RPMI7951 (cell line): ENCODE measurements at regions not wholly inside any gene's neighbourhood (a gene's known extent, or its start where the extent isn't known, plus 50 kb on each side); places are given as distances from the start of the nearest gene placed in this dataset.
"Not testable (repeated sequence)": the region's sequence is repeated elsewhere in the genome, so short reads cannot be mapped to it uniquely, and the experiment has no call there.

Experiments
- DNase-seq: peaks from one replicate; pipeline ENCODE4 v3.0.0-alpha.2; 2012; ENCODE audit warnings: low read depth

DNA sequence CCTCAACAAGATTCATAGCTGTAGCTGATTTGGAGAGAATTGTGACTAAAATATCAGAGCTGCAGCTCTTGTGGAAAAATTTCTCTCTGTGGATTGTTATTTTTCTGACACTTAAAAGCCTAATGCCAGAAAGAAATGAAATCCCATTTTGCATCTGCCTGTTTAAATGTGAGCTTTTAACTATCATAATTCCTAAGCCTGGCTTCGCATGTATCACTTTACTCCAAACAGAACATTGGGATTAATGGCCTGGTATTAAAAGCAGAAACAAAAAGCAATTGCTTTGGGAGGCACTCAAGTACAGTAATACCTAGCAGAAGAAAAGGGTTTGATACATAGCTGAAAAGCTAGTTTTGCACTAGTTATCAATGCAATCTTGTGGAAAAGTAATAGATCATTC lies 164.2 kb upstream of the FSHR start:
- DNase-seq: no peak

DNA sequence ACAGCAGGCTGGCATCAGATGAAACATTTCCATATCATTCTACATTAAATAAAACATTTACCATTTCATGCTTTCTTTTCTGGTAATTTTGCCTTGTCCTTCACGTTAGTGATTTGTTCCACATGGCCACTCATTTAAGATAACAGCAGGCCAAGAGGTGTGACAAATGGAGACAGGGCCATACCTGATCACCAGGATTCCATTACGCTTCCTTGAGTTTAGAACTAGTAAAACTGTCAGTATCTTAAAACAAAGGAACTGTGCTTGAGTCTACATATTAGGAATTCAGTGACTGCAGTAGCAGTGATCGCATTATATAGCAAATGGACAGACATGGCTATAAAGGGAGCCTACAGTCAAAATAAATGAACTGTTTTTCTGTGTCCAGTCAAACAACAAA lies 155.1 kb upstream of the FSHR start:
- DNase-seq: no peak

DNA sequence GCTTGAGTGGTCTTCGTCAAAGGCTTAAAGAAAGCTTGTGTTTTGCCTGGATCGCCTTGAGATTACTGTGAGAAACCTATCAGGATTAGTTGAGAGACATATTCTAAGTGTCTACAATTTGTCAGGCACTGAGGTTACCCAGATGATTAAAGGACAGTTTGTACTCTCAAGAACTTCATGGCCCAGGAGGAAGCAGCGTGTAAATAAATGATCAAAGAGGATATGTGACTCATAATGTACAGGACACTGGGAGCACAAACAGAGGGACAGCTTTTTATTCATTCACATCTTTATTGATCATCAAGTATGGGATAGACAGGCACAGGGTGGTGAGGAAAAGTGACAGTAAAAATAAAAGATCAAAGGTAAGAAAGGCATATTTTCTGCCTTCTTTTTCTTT lies 152.6 kb upstream of the FSHR start:
- DNase-seq: no peak

DNA sequence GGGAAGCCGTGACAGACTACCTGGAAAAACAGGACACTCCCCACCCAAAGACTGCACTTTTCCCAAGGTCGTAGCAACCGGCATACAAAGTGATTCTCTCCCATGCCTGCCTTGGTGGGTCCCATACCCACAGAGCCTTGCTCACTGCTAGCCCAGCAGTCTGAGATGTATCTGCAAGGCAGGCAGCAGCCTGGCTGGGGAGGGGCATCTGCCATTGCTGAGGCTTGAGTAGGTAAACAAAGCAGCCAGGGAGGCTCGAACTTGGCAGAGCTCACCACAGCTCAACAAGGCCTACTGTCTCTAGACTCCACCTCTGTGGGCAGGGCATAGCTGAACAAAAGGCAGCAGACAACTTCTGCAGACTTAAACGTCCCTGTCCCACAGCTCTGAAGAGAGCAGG lies 144.4 kb upstream of the FSHR start:
- not testable (repeated sequence) for DNase-seq

DNA sequence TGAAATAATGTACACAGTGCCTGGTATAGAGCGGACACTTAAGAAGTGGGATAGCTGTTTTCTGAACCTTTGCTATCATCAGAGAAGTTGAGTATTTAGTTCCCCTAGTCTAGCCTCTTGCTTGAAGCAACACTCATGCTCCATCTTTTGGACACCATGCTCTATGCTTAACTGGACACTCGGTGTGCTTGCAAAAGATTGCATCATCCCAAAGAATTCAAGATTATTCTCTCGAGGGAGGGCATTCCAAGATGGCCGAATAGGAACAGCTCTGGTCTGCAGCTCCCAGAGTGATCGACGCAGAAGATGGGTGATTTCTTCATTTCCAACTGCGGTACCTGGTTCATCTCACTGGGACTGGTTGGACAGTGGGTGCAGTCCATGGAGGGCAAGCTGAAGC lies 143.9 kb upstream of the FSHR start:
- DNase-seq: no peak

DNA sequence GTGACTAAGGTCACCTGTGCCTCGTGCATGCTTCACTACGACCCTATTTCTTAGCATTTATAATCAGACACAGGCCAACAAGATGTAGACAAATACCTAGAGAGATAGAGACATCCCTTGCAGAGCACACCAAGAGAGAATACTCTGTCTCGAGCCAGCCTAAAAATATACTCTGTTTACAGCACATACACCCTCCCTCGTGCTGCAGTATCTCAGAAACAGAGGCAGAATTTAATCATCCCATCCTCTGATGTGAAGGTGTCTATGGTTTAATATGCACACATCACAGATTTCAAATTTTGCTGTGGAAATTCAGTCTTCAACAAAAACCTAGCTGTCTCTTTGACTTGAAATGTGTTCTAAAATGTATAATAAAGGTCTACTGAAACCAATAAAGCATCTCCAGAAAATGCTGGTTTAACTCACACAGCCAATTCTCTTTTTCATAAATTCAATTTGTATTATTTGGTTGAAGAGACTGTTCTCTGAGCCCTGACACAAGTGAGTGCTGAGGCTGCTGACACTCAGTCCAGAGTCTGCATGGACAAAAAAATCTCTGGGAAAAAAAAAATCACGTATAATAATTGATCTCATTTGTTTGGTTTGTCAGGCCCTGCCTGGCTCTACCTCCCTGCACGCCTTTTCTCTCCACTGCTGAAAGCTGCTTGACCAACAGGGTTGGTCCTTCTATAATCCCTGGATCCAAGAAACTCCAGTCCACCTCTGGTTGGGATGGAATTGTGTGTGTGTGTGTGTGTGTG lies 142.0 kb upstream of the FSHR start:
- DNase-seq: no peak

DNA sequence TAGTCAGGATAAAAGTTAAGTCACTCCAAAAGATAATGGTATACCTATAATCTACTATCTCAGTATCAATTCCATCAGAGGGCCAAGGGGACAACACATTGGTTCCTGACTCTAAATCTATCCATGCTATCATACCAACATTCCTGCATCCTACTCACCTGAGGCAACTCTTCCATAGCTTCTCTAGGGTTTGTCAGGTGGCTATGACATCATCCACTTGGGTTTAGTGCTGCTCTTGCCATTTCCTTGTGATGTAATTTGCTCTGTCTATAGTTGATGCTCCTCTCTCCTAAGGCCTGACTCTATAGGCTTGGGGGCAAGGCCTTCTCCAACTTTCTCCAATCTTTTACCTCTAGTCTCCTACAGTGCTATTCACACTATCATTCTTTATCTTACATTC lies 139.9 kb upstream of the FSHR start:
- DNase-seq: no peak

DNA sequence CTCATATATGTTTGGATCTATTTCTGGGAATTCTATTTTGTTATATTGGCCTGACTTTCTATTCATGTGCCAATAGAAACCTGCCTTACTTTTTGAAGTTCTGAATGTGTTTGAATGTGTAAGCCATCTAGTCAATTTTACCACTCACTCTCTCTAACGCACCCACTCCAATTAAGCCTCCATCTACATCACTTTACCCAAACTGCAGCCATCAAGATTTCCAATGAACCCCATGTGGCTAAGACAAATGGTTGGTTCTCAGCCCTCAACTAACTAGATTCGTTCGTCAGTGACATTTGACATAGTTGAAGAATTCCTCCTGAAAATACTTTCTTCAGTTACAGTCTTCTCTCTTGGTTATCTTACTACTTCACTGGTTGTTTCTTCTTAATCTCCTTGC lies 137.3 kb upstream of the FSHR start:
- DNase-seq: no peak

DNA sequence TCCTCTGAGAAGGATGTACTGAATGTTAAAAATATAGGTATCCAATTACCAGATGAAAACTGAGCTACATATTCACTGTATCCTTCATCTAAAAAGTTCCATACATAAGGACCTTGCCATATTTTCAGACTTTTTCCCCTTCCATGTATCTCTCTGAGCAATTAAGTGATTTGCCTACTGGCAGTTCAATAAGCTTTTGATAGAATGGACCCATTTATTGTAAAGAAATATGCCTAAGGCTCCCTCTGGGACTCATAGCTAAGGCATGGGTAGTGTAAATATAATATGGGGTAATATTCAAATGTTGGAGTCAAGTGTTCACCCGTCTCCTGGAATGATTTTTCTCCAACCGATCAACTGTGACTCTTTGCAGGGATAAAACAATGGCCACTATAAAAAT lies 135.4 kb upstream of the FSHR start:
- DNase-seq: no peak

DNA sequence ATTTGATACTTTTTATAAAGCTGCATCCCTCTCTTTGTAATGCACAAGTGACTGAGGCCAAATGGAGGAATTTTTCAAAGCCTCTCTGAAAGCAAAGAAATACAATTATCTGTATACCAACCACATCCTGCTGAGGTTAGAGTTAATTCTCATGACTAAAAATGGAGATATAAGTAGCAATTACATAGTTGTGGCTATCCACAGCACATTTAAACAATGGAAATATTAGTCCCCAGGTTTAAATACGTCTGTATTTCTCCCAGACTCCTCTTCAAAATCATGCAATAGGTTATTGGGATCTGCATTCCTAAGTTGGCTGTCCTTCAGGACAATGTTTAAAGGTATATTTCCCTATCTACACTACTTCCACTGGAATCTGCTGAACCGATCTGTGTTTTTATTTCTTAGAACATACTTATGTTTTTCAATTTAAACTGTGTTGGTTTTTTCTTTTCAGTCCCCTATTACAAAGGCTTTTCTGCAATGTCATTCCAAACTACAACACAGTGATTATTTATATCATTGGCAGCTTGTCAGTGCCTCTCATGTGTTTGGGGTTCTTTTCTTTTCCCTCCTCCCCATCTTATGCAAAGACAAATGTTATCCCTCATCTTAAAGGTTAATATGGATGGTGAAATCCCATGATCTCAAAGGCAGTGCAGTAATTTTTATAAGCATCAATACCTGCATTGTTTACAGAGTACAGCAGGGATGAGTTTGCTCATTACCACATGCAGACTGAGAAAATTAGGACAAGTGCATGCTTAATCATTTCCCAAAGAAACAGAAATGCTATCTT lies 134.8 kb upstream of the FSHR start:
- no peak for DNase-seq

DNA sequence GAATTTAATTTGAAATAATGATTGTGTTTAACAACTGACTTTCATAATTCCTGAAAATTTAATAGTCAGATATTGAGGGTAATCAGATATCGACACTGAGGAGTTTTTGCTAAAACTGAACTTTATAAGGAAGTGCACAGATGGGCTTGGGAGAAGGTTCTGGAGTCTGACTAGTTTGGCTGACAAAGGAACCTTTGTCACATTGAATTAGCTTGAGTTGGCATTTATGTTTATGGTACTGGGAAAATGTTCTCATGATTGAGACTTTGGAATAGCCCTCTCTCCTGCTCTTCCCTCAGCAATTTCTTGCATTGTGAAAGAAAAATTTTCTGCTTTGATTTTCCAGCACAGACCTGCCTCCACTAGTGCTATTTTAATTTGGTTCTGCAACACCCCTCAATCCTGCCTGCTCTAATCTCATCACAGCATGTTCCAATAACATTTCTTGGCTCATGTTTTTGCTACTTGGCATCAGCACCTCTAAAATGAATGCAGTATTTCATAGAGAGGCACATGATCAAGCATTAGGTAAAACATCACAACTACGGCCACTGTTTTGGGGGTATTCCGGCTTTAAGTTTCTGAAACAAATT lies 133.9 kb upstream of the FSHR start:
- no peak for DNase-seq

DNA sequence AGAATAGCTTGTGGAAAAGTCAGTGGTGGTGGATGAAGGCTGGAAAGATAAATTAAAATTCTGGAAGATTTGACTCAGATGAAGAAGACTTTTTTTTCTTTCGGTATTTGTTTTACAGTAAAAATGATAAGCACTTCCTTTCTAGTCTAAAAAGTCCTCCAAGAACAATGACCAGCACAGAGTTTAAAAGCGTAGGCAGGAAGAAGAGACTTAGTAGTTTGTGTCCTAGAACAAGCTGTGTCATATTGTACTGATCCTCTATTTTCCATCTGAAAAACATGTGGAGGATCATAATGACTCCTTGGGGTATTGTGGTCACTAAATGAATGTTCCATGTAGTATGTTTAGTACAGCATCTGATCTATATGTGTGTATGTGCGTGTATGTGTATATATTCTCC lies 132.4 kb upstream of the FSHR start:
- no peak for DNase-seq

DNA sequence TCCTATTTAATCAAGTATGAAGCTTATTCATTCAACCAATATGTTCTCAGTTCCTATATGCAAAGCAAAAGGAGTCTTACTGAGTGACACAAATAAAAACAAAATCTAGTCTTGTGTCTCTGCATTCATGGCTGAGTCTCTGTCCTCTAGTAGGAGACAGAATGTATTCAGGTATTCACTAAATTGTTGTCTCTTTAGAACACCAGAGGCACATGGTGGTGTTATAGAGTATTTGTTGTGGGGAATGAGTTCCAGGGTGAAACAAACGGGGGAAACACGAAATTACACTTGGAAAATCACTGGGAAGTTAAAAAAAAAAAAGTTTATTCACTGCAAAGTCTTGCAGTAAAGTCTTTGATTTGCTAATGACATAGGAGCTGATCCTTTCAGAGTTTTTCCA lies 131.7 kb upstream of the FSHR start:
- no peak for DNase-seq

DNA sequence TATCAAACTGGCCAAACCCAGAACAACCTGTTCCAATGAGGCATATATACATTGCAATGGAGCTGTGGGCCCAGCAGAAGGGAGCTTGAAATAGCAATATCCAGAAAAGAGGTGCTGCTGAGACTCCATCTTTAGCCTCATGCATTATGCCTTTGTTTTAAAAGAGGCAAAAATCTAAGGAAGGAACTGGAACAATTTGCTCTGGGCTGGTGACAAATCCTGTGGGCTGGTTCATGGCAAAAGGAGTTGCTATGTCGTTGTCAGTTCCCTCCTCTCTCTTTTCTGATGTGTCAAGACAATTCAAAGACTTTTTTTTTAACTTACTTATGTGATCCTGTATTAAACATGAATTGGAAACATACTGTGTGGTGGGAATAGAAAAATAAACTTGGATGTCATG lies 124.2 kb upstream of the FSHR start:
- no peak for DNase-seq

DNA sequence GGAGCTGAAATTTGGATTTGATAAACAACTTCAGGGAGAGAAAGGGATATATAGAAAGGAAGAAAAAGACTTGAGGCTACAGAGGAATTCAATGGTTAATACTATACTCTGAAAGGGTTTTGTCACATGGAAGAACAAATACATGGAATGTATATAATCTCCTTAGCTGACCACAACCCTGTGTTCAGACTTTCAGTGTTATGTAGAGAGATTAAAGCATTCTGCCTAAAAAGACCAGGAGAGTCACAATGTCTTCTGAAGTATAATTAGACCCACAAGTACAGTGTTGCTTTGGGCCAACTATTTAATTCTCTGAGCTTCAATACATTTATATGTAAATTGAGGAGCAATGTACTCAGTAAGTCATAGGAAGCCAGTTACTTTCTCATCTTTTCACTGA lies 123.8 kb upstream of the FSHR start:
- DNase-seq: no peak

DNA sequence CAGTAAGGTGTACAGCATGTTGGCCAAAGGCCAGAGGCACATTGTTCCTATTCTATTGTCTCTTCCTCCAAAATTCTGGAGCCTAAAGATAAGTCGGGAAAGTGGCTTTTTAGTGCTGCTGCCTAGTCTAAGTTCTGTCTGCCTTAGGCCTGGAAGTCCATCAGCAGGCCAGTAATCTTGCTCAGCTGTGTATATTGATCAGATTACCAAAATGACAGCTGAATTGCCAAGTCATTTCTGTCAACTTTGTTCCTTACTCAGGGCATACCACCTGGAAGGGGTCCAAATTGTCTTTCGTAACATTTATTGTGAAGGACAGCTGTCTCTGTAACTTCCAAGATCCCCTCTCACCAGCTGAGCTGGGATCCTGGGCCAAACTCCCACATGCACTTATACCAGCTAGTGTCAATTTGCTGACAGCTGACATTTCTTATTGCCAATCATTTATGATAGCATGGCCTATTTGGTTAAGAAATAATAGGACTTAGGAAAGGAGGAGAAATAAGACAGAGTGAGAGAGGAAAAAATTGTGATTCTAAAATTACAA lies 116.8 kb upstream of the FSHR start:
- no peak for DNase-seq

DNA sequence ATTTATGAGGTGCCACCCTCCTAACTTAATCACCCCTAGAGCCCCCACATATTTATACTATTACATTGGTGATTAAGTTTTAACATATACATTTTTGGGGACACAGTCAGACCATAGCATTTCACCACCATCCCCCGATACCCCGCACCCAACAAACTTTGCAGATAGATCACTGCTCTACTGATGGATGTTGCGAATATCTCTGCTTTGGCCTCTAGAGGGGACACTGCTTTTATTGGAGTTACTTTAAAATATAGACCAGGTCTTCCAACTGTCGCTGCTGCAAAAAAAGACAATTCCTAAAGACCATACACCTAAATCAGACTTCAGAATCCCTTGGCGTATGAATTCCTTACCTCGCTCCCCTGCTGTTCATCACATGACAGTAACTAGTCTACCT lies 115.8 kb upstream of the FSHR start:
- no peak for DNase-seq

DNA sequence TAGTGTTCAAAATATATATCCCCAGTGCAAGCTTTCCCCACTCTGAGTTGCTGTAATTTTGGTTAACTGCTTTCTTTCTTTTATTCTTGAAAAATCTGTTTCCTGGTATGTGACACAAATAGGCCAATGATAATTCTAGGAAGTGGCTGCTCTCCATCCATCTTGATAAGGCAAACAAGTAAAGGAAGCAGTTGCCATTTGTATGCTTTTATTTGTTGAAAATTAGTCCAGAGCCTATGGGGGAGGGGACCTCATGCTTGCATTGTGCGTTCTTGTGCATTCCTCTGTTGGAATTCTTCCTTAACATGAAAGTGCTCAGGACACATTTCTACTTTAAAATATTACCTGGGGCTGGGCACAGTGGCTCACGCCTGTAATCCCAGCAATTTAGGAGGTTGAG lies 111.2 kb upstream of the FSHR start:
- no peak for DNase-seq

DNA sequence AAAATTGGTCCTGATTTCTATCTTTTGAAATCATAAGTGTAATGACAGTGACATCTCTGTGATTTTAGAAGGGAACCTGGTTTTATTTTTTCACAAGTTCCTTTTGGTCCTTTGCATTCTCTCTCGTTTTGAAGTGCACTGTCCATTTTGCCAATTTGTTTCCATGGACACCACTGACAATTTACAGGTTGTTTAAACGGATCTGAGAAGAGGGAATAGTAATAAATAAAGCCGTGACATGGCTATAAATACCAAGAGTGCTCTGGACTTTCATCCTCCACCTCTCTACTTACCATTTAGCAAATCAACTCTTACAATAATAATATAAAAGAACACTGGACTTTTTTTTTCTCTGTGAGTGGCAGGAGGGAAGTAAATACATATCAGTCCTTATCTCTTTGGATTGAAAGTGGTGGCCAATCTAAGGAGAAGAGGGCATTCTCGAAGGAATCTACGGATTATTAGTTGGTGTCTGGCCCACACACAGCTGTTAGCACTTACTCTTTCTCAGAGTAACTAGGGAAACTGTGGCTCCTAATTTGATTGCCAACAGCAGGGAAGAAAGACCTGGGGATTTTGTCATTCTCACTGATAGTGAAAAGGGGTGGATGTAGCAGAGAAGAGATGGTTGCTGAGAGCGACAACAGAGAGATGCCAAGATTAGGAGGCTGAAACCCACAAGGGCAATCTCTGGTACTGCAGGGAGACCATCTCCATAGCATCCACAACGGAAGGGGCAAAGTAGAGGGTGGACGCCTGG lies 108.7 kb upstream of the FSHR start:
- DNase-seq: no peak

DNA sequence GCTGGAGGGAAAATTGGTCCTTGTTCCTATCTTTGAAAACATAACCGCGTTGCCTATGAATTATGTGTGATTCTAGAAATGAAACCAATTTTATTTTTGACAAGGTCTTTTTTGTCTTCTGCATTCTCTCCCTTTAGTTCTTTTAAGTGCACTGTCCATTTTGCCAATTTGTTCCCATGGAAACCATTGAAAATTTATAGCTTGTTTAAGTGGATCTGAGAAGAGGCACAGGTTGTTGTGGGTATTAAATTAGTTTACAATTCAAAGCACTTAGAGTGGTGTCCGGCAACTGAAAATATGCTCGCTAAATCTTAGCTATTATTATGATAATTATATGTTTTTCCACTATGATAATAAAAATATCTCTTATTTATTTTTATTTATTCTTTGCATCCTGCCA lies 107.5 kb upstream of the FSHR start:
- no peak for DNase-seq

DNA sequence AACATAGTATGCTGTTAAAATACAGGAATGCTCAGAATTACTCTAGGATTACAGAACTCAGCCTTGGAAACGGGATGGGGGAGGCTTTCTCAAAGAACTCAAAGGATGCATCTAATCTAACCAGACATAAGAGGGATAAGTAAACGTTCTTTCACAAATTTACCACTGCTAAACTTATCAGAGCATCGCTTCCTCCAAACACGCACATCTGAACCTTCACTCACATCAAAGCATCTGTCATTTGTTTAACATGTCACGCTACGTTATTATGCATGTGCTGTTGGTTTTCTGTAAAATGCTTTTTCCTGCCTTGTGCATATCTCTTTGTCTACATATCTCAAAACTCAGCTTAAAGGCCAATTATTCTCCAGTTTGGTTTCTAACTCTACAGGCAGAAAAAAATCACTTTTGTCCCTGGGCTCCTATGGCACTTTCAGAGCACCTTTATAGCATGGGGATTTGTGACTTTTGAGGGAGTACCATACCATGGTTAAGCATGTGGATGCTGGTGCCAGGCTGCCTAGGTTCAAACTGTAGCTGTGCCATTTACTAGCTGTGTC lies 106.7 kb upstream of the FSHR start:
- no peak for DNase-seq

DNA sequence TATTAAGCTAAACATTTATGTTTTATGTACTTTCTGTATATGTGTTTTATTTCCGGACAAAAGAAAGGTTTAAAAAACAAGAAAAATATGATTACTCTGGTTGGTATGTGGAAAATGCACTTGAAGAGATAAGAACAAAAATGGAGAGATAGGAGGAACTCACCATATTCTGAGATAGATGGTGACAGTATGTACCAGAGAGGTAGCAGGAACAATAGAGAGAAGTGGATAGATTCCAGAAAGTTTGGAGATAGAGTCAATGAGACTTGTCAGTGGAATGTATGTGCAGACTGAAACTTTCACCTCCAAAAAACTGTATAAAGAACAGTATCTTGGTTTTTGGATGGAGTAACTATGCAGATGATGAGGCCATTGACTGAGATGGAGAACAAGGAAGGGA lies 105.6 kb upstream of the FSHR start:
- no peak for DNase-seq
